DOHH2 (cell line): ENCODE measurements at regions not wholly inside any gene's neighbourhood (a gene's known extent, or its start where the extent isn't known, plus 50 kb on each side); places are given as distances from the start of the nearest gene placed in this dataset.

ENCODE experiments used
- H3F3A ChIP-seq: fragments of 200-600 bp; sonication (generic), shearing (Covaris generic); 2 replicates; pipeline ENCODE4 v1.6.0; 2016; ENCODE audit warnings: antibody characterized with exemption, mild to moderate bottlenecking; ENCODE audit not compliant: control insufficient read depth, insufficient read depth
- H3K27ac ChIP-seq: fragments of 200-600 bp; sonication (generic); 2 replicates; pipeline ENCODE4 v1.5.1; 2014; ENCODE audit warnings: low read depth, mild to moderate bottlenecking, low read length, moderate library complexity
- H3K27me3 ChIP-seq: fragments of 200-600 bp; sonication (generic); 2 replicates; pipeline ENCODE4 v1.6.1; 2014; ENCODE audit warnings: mild to moderate bottlenecking, low read length, mixed read lengths; ENCODE audit not compliant: control insufficient read depth
- H3K36me3 ChIP-seq: fragments of 200-600 bp; sonication (generic); 2 replicates; pipeline ENCODE4 v1.6.1; 2014; ENCODE audit warnings: mild to moderate bottlenecking, low read length, moderate library complexity, mixed read lengths; ENCODE audit not compliant: control insufficient read depth
- H3K4me1 ChIP-seq: fragments of 200-600 bp; sonication (generic); 2 replicates; pipeline ENCODE4 v1.6.1; 2014; ENCODE audit warnings: mild to moderate bottlenecking, low read length, mixed read lengths; ENCODE audit not compliant: control insufficient read depth
- H3K4me2 ChIP-seq: fragments of 200-600 bp; sonication (generic); 2 replicates; pipeline ENCODE4 v1.6.0; 2014; ENCODE audit warnings: mild to moderate bottlenecking, low read length, moderate library complexity
- H3K4me3 ChIP-seq: fragments of 200-600 bp; sonication (generic); 2 replicates; pipeline ENCODE4 v1.5.1; 2014; ENCODE audit warnings: mild to moderate bottlenecking, low read length, mixed read lengths
- H3K79me2 ChIP-seq: fragments of 200-600 bp; sonication (generic); 2 replicates; pipeline ENCODE4 v1.6.1; 2014; ENCODE audit warnings: mild to moderate bottlenecking, low read length, mixed read lengths; ENCODE audit not compliant: control insufficient read depth
- H3K9me2 ChIP-seq: fragments of 200-600 bp; sonication (generic); replicated peaks from 2 replicates; pipeline ENCODE4 v1.6.1; 2014; ENCODE audit warnings: mild to moderate bottlenecking, low read length, mixed read lengths; ENCODE audit not compliant: control insufficient read depth
- H3K9me3 ChIP-seq: fragments of 200-600 bp; sonication (generic); 2 replicates; pipeline ENCODE4 v1.6.1; 2014; ENCODE audit warnings: antibody characterized with exemption, low read length, mixed read lengths; ENCODE audit not compliant: control insufficient read depth, insufficient read depth
- H4K20me1 ChIP-seq: fragments of 200-600 bp; sonication (generic); 2 replicates; pipeline ENCODE4 v1.6.0; 2014; ENCODE audit warnings: low read depth, mild to moderate bottlenecking, antibody characterized with exemption, low read length, moderate library complexity; ENCODE audit not compliant: control insufficient read depth, insufficient read depth
- CTCF ChIP-seq: fragments of 200-600 bp; sonication (generic); IDR thresholded peaks from one replicate; pipeline ENCODE4 v1.5.1; 2014; ENCODE audit warnings: antibody characterized with exemption, mild to moderate bottlenecking, low read depth, low read length; ENCODE audit not compliant: poor library complexity, severe bottlenecking
- EZH2phosphoT487 ChIP-seq: fragments of 200-600 bp; sonication (generic); IDR thresholded peaks from 2 replicates; pipeline ENCODE4 v1.6.1; 2017; ENCODE audit warnings: borderline replicate concordance, mild to moderate bottlenecking, antibody characterized with exemption, low read length, moderate library complexity, mixed read lengths

- no peaks in the 10 kb centered on the region for H3K9me3 ChIP-seq
- no peaks in the 10 kb centered on the region for H3K9me2 ChIP-seq
- H3K27ac ChIP-seq, result no peak overlapping the region
- H3K4me3 ChIP-seq, result no peak overlapping the region
- no peak overlapping the region for H3K4me2 ChIP-seq
- H3K27me3 ChIP-seq, result no peaks in the 10 kb centered on the region
- H3K4me1 ChIP-seq, result peaks cover 25% of the 10 kb centered on the region
- peaks cover 6% of the 10 kb centered on the region; the same call in 1 of the 2 replicates for H3K36me3 ChIP-seq
- TF ChIP-seq EZH2phosphoT487 (no peak), CTCF (no peak)
- H3K79me2 ChIP-seq, result no peaks in the 10 kb centered on the region
- no peaks in the 10 kb centered on the region for H4K20me1 ChIP-seq
- H3F3A ChIP-seq, result no peaks in the 10 kb centered on the region
These were observed 638.4 kb upstream of the POU3F3 start for GRCh38 chr2:104215269-104216161.

- TF ChIP-seq EZH2phosphoT487, result no peak
- no peak for TF ChIP-seq CTCF
- H3K4me2 ChIP-seq, result no peak overlapping the region
- no peaks in the 10 kb centered on the region for H3K27me3 ChIP-seq
- 0 out of 2 replicates have a peak, but pooled peaks cover 4% of the 10 kb centered on the region for H3K9me3 ChIP-seq
- H3K4me3 ChIP-seq, result no peak overlapping the region
- H3K9me2 ChIP-seq, result no peaks in the 10 kb centered on the region
- no peaks in the 10 kb centered on the region for H3K79me2 ChIP-seq
- no peaks in the 10 kb centered on the region for H4K20me1 ChIP-seq
- no peak overlapping the region for H3K27ac ChIP-seq
- H3F3A ChIP-seq, result no peaks in the 10 kb centered on the region
- no peaks in the 10 kb centered on the region for H3K36me3 ChIP-seq
- H3K4me1 ChIP-seq, result no peaks in the 10 kb centered on the region
These were observed 620.3 kb upstream of the POU3F3 start for GRCh38 chr2:104233591-104233990.

GRCh38 chr2:104236491-104236890, 617.4 kb upstream of the POU3F3 start:
- TF ChIP-seq EZH2phosphoT487 (no peak), CTCF (no peak)
- no peak overlapping the region for H3K4me2 ChIP-seq

More at GRCh38 chr2:104236491-104236890, 617.4 kb upstream of the POU3F3 start:
- H3K4me1 ChIP-seq, result no peaks in the 10 kb centered on the region
- H3K27me3 ChIP-seq, result no peaks in the 10 kb centered on the region
- H3K36me3 ChIP-seq, result no peaks in the 10 kb centered on the region
- no peak overlapping the region for H3K4me3 ChIP-seq
- H3K9me3 ChIP-seq, result peaks cover 13% of the 10 kb centered on the region; the same call in 1 of the 2 replicates
- H3F3A ChIP-seq, result no peaks in the 10 kb centered on the region
- H3K79me2 ChIP-seq, result no peaks in the 10 kb centered on the region
- H3K9me2 ChIP-seq, result no peaks in the 10 kb centered on the region
- H3K27ac ChIP-seq, result no peak overlapping the region
- no peaks in the 10 kb centered on the region for H4K20me1 ChIP-seq
